ENCODE measurements at regions not wholly inside any gene's neighbourhood (a gene's known extent, or its start where the extent isn't known, plus 50 kb on each side); places are given as distances from the start of the nearest gene placed in this dataset.

GRCh38 chr4:116401293-116401692 lies 684.1 kb downstream of the TRAM1L1 start:
- H2AFZ ChIP-seq (replicated peaks; ENCODE audit: low read length, poor library complexity) = no peak overlapping the region
- in situ Hi-C loops (cut with MboI; ENCODE audit: low sequenced_read_pairs) (no loop called here), intact Hi-C loops (cut with micrococcal nuclease) (no loop called here), dilution Hi-C loops (cut with HindIII; ENCODE audit: low sequenced_read_pairs, unreplicated experiment) (no loop called here)
- no peak overlapping the region for H2BK15ac ChIP-seq (ENCODE audit: low read depth, low read length)
- ChIA-PET POLR2A (ENCODE audit: unreplicated experiment) (no interaction called here), CTCF (no interaction called here)
- no peaks in the 10 kb centered on the region for H4K20me1 ChIP-seq (ENCODE audit: insufficient read depth, low read length)
- no peak overlapping the region for H3K56ac ChIP-seq (ENCODE audit: extremely low read depth, insufficient read depth, low read length)
- H4K91ac ChIP-seq (ENCODE audit: insufficient read depth, low read depth, low read length) = no peak overlapping the region
- H3K9me3 ChIP-seq (ENCODE audit: control insufficient read depth, insufficient read depth, low read length) = peaks cover 2% of the 10 kb centered on the region; the same call in 1 of the 2 replicates
- H3K18ac ChIP-seq (ENCODE audit: low read depth, low read length) = no peak overlapping the region
- no peak overlapping the region for H3K4me2 ChIP-seq (ENCODE audit: low read depth, low read length)
- no peak for ATAC-seq (ENCODE audit: low read depth)
- H2BK120ac ChIP-seq (ENCODE audit: low read depth, low read length) = no peak overlapping the region
- no peaks in the 10 kb centered on the region for H3K9me1 ChIP-seq (ENCODE audit: insufficient read depth, low read length)
- BruUV-seq (replicated peaks) = no TSS peak
- no peak overlapping the region for H2BK5ac ChIP-seq (ENCODE audit: low read depth, low read length, poor library complexity, severe bottlenecking)
- no peak for DNase-seq
- no peaks in the 10 kb centered on the region for H3K79me1 ChIP-seq (ENCODE audit: low read depth in 1 of 2, low read length in 2 of 2)
- no peak overlapping the region for H2BK20ac ChIP-seq (ENCODE audit: low read depth, low read length)
- H3K4me3 ChIP-seq (ENCODE audit: insufficient read depth, low read depth, low read length) = no peak overlapping the region
- no peak overlapping the region for H2AK9ac ChIP-seq (replicated peaks; ENCODE audit: low read depth, low read length, poor library complexity)
- H3K23ac ChIP-seq (ENCODE audit: low read depth, low read length) = no peak overlapping the region
- no peaks in the 10 kb centered on the region for H3K27me3 ChIP-seq (ENCODE audit: control insufficient read depth, insufficient read depth, low read length)
- no peaks in the 10 kb centered on the region for H3K4me1 ChIP-seq (ENCODE audit: control insufficient read depth, insufficient read depth, low read length)
- H3K9ac ChIP-seq (ENCODE audit: low read depth, low read length) = no peak overlapping the region
- H4K5ac ChIP-seq (ENCODE audit: low read depth, low read length) = no peak overlapping the region
- H4K8ac ChIP-seq (ENCODE audit: low read depth in 2 of 2, low read length in 2 of 2) = no peak overlapping the region
- H2AK5ac ChIP-seq (ENCODE audit: low read depth, low read length) = no peak overlapping the region
- no peak overlapping the region for H3K27ac ChIP-seq (ENCODE audit: insufficient read depth, low read length)
- TF ChIP-seq USF2 (IDR thresholded peaks at IDR 0.05; ENCODE audit: low read depth, low read length) (no peak), MAFK (IDR thresholded peaks at IDR 0.05; ENCODE audit: low read depth, low read length) (no peak), NFE2L2 (IDR thresholded peaks at IDR 0.05; ENCODE audit: low read depth, low read length) (no peak), RFX5 (IDR thresholded peaks at IDR 0.05; ENCODE audit: low read depth, low read length) (no peak), MAZ (IDR thresholded peaks at IDR 0.05; ENCODE audit: borderline replicate concordance, low read depth, low read length) (no peak), RCOR1 (IDR thresholded peaks at IDR 0.05; ENCODE audit: insufficient replicate concordance, low read length) (no peak), CHD1 (IDR thresholded peaks at IDR 0.05; ENCODE audit: low read depth, low read length) (no peak), CEBPB (IDR thresholded peaks at IDR 0.05; ENCODE audit: low read depth, low read length) (no peak), CTCF (conservative IDR thresholded peaks at IDR 0.05; ENCODE audit: low read depth, low read length) (no peak), ELK1 (IDR thresholded peaks at IDR 0.05; ENCODE audit: borderline replicate concordance, low read depth, low read length) (no peak), POLR2A (IDR thresholded peaks at IDR 0.05; ENCODE audit: low read depth, low read length) (no peak), MXI1 (IDR thresholded peaks at IDR 0.05; ENCODE audit: borderline replicate concordance, low read depth, low read length) (no peak), FOS (IDR thresholded peaks at IDR 0.05; ENCODE audit: low read depth, low read length) (no peak), SMC3 (IDR thresholded peaks at IDR 0.05; ENCODE audit: low read depth, low read length) (no peak), BHLHE40 (IDR thresholded peaks at IDR 0.05; ENCODE audit: low read depth, low read length) (no peak), RAD21 (IDR thresholded peaks at IDR 0.05; ENCODE audit: low read length) (no peak)
- no peaks in the 10 kb centered on the region for H3K36me3 ChIP-seq (ENCODE audit: control insufficient read depth, insufficient read depth, low read length)
- H3K14ac ChIP-seq (replicated peaks; ENCODE audit: low read depth, low read length) = no peak overlapping the region
- no peak overlapping the region for H3K4ac ChIP-seq (ENCODE audit: low read depth, low read length)
- no CpG with 5 or more reads among the region's 4 CpGs for WGBS, 2 experiments (ENCODE audit: extremely low coverage in 2 of 2, insufficient read length in 1 of 2)

All from IMR-90 (cell line).